NCI-H82 treated with DMSO at 0.1 percent for 48 hours (cell line): ENCODE measurements at regions not wholly inside any gene's neighbourhood (a gene's known extent, or its start where the extent isn't known, plus 50 kb on each side); places are given as distances from the start of the nearest gene placed in this dataset.
"Not testable (repeated sequence)": the region's sequence is repeated elsewhere in the genome, so short reads cannot be mapped to it uniquely, and the experiment has no call there.

Experiments used
- DNase-seq: peaks from one replicate; lab custom pipeline; 2025; ENCODE audit not compliant: unreplicated experiment; lab: John Stamatoyannopoulos, UW

DNA sequence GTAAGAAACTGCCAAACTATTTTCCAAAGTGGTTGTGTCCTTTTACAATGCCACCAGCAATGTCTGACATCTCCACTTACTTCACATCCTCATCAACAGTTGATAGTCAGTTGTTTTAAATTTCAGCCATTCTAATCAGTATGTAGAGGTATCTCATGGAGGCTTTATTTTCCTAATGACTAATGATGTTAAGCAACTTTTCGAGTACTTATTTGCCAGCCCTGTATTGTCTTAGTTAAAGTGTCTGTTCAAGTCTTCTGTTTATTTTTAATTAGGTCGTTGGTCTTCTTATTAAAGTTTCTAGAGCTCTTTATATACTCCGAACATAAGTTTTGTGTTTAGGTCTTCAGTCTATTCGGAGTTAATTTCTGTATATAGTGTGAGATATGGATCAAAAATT, 54.9 kb upstream of the NBPF12 start:
- not testable (repeated sequence) for DNase-seq

DNA sequence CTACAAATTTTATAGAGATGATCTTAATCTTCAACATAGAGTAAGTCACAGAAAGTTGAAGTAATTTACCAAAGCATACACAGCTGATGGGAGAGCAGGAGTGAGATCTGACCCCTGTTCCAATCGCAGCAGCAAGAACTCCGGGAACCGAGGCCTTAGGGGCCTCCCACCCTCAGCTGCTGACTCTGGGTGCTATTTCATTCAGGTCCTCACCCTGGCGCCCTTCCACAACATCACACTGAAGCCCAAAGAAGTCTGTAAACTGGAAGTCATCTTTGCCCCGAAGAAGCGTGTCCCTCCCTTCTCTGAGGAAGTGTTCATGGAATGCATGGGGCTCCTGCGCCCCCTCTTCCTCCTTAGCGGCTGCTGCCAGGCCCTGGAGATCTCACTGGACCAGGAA, 57.0 kb upstream of the NBPF12 start:
- DNase-seq, result not testable (repeated sequence)

DNA sequence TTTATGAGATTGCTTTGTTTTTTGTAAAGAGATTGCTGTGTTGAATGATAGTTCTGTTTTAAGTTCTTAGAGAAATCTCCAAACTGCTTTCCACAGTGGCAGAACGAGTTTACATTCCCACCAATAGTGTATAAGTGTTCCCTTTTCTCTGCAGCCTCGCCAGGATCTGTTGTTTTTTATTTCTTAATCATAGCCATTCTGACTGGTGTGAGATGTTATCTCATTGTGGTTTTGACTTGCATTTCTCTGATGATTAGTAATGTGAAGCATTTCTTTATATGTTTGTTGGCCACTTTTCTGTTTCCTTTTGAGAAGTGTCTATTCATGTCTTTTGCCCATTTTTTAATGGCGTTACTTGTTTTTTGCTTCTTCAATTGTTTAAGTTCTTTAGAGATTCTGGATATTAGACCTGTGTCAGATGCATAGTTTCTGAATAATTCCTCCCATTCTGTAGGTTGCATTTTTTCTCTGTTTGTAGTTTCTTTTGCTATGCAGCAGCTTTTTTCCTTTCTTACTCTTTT, 74.3 kb upstream of the NBPF12 start:
- not testable (repeated sequence) for DNase-seq

DNA sequence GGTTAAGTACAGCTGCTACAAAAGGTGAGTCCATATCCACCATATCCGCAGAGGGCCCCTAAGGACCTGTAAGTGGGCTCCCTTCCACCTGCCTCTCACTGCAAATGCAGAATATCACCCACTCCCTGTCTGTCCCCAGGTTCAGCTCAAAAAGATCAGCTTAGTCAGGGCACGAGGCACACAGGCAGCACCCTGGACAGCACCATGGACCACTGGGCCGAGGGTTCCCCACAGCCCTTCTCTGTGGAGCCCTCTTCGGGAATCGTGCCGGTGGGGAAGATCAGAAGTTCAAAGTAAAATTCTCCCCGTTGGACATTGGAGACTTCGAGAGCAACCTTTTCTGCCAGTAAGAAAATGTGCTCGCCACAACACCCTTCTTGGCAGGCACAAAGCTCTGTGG, 85.0 kb upstream of the NBPF12 start:
- not testable (repeated sequence) for DNase-seq

DNA sequence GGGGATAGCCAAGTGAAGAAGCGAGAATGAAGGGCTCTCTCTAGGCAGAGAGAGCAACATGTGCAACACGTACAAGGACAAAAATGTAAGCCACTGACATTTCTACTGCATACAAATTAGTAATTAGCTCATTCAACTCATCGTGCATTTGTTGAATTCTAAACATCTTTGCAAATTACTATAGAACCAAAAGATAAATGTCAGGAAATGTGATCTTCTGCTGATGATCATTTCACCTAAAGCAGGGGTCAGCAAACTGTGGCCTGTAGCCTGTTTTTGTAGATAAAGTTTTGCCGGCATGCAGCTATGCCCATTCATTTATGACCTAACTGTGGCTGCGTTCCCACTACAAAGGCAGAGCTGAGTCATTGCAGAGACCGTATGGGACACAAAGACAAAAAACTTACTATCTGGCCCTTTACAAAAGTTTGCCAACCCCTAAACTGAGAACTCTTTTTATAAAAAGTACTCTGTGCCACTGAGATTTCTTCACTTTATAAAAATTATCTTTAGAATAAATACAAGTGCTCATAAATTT, 87.7 kb upstream of the NBPF12 start:
- not testable (repeated sequence) for DNase-seq

DNA sequence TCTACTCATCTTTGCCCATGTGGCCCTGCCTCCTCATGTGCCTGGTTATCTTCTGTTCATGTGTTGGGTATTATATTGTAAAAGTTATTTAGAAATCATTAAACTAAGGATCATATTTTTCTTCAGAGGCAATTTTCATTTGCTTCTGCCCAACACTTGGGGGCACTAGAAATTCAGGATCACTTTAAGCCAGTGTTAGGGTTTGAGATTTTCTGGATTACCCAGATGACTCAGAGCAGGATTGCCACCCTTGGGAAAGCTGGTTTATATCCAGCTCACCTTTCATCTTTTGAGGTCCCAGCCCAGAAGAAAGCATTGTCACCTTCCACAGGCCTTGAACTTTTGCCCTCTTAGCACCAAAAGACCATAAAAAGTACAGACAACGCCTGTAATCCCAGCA, 99.4 kb upstream of the NBPF12 start:
- not testable (repeated sequence) for DNase-seq

DNA sequence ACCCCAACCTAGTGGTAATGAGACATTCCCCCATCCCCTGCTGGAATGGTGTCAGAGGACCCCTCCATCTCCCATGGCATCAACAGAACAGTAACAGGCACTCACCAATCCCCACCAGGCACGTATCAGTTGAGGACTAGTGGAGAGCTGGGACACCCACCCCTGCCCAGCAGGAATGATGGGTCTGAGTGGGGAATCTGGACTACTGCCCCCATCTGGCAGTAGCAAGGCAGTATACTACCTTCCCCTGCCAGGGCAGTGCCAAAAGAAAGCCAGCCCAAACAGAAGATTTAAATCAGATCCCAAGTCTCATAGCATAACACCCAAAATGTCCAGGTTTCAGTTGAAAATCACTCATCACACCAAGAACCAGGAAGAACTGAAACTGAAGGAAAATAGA, 111.2 kb upstream of the NBPF12 start:
- DNase-seq, result not testable (repeated sequence)

DNA sequence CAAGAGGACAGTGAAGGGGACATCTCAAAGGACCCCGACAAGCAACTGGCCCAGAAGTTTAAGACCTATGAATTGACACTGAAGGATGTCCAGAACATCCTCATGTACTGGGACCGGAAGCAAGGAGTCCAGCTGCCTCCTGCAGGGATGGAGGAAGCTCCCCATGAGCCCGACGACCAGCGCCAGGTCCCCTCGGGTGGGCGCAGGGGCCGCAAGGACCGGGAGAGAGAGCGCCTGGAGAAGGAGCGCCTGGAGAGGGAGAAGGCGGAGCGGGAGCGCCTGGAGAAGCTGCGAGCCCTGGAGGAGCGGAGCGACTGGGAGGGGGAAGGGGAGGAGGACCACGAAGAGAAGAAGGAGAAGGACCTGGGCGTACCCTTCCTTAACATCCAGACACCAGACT, 143.9 kb upstream of the NBPF12 start:
- DNase-seq, result not testable (repeated sequence)

DNA sequence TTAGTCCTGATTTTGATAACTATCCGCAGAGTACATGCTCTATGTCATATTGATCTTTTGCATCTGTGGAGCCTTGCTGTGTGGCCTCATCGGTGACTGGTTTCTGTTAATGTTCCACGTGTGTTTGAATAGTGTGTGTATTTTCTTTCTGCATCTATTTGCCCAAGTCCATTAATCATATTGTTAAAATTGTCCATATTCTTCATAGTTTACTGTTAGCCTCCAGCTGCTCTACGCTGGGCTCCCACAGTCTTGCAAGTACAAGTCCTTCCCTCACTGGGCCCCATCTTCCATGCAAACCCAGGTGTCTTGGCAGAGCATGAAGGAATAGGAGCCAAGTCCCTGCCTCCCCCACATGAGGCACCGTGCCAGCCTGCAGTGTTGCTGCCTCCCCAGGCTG, 145.4 kb upstream of the NBPF12 start:
- not testable (repeated sequence) for DNase-seq

DNA sequence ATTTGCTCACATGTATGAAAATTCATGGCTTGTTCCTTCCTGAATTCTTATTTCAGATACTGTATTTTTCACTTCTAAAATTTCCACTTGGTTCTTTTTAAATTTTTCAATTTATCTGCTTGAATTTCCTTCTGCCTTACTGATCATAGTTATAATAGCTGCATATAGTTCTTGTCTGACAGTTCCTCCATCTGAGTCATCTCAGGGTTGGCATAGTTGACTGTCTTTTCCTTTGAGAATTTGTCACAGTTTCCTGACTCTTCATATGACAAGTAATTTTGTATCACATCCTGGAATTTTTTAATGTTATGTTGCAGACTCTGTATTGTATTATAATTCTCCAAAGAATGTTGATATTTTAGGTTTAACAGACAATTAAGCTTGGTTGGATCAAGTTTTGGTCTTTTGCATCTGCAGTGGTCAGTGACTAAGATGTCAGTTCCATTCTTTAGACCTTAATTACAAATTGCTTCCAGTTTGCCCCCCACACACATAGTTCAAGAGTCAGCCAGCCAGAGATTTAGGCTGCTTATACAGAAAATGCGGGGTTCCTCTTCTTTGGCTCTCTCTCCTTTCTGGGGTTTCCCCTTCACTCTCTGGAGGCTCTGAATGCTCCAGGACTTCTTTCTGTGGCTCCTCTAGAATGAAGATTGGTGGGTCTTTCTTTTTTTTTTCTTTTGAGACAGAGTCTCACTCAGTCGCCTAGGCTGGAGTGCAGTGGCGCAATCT, 153.7 kb upstream of the NBPF12 start:
- DNase-seq, result not testable (repeated sequence)

DNA sequence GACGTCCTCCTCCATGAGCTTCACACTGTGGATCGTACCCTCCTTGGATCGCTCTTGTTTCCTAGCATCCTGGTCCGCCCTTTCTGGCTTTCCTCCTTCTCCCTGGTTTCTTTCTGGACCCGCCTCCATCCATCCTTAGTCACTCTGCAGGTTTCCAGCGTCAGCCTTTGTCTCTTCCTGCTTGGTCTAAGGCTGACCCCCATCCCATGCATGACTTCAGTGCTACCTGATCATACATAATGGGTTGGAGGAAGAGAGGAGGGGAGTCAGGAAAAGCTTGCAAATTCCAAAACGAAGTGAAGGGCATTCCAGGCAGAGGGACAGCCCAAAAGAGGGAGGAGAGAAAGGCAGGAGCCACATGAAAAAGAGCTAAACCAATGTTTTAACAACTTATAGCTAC, 156.9 kb upstream of the NBPF12 start:
- not testable (repeated sequence) for DNase-seq

DNA sequence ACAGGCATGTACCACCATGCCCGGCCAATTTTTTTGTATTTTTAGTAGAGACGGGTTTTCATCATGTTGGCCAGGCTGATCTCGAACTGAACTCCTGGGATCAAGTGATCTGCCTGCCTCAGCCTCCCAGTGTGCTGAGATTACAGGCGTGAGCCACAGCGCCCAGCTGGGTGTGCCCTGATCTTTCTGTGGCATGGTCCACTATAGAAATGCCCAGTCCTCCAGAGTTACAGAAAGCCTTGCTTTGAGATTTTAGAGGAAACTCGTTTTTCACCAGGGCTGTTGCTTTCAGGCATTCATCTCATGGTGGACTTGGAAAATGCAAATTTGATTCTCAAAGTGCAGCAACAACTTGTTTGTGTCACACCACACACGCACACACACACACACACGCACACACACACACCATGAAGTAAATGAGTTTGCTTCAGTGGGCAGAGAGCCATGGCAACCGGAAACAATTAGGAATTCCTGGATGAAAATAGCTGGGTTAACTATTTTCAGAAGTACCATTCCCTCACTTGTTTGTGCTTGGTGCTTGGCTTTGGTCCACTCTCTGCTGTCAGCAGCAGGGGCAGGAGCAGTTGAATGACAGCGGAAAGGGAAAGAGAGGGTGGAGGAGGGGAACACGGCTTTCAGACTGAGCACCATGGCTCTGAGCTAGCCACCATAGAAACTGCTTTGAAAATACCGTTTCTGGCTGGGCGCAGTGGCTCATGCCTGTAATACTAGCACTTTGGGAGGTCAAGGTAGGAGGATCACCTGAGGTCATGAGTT, 160.1 kb upstream of the NBPF12 start:
- not testable (repeated sequence) for DNase-seq

DNA sequence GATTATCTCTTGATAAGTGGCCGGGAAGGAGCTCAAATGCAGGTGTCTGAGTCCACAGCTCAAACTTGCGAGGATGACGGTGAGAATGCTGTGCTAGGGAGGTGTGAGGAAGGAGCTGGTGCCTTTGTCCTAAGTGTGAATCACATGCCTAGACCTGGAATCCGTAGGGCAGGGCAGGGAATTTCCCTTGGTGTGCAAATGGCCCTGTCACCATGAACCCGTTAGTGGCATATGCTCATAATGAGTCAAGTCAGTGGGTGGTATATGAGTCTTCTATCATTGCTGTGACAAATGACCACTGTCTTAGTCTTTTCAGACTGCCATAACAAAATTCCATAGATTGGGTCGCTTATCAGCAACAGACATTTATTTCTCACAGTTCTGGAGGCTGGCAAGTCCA, 163.1 kb upstream of the NBPF12 start:
- DNase-seq, result not testable (repeated sequence)

DNA sequence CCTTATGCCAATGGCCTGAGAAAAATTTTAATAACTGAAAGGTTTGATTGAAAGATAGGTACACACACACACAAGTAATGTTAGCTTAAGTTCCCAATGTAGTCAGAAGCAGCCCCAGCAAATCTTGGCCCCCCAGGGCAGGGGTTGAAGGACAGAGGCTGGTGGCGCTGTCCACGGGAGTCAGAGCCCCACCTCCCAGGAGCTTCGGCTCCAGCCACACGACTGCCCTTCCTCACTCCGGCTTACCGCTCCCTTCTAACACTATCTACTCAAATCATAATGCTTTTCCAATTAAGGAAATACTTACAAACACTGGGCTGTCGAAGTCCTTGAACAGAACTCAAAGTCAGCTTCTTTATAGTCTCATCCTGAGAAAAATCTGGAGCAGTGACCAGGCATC, 163.9 kb upstream of the NBPF12 start:
- not testable (repeated sequence) for DNase-seq

DNA sequence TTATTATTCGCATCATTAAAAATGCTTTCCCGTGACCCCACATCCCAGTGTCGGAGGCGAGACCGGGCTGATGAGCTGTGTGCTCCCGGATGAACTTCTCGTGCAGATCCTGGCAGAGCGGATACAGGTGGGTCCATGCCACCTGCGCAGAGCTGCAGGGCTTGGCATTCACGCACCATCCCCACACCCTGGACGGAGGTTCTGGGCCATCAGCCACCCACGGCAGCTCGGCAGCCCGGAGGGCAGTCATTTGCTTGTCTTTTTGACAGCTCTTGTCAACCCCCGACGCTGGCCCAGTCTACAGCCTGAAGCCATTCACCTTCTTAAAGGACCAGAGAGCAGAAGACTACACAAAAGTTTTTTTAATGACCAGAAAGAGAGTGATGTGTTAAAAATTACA, 166.7 kb upstream of the NBPF12 start:
- not testable (repeated sequence) for DNase-seq

DNA sequence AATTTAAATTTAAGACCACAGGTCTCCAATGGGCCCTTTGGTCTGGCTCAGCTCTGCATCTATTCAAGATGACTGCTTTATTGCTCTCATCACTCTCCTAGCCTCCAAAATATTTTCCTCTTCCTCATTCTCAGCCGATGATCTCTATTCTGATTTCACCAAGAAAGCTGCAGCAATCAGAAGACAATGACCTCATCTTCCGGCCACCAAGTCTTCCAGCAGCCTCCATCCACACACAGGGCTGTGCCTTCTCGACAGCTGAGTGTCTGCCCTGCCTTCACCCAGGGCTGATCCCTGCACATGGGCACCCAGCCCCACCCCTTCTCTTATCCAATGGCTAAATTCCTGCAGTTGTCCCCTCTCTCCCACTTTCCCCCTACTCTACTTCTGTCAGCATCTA, 167.1 kb upstream of the NBPF12 start:
- DNase-seq, result not testable (repeated sequence)

DNA sequence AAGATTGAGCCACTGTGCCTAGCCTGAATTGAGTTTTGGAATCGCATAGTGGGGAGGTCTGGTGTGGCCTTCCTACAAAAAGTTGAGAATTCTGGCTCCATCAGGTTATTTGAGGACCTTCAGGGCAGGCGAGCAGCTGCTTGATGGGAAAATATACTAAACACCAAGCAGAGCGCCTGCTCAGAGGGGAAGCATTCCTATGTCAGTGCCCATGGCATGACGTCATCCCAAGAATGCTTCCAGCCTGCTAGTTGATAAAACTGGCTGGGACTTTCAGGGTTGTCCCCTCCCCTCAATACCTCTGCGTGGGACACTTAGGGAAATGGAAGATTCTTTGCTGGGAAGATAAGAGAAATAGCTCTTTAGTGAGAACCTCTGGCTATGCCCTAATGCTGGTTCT, 174.9 kb upstream of the NBPF12 start:
- DNase-seq, result not testable (repeated sequence)

DNA sequence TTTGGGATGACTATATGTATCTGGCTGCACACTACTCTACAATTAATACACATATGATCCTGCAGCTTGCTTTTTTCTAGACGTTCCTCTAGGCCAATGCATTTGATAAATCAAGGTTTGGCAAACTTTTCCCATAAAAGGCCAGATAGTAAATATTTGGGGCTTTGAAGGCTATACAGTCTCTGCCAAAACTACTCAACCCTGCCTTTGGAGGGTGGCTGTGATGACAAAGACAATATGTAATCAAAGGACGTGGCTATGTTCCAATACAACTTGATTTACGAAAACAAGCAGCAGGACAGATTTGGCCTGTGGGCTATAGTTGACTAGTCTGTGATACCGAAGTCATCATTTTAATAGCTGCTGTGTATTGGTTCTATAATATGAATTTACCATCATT, 181.3 kb upstream of the NBPF12 start:
- DNase-seq, result not testable (repeated sequence)

DNA sequence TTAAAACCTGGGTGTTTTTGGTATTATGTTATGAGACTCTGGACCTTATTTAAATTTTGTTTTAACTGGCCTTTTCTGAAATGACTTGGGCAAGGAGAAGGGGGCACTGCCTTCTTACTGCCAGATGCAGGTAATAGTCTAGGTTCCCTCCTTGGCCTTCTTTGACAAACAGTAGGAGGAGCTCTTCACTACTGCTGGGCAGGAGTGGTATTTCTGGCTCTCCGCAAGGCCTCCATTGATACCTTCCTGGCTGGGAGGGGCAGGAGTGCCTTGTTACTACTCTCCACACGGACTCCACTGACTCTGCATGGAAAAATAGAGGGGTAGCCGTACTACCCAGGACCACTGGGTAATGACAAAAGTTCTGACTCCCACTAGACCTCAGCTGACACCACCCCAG, 189.4 kb upstream of the NBPF12 start:
- not testable (repeated sequence) for DNase-seq

DNA sequence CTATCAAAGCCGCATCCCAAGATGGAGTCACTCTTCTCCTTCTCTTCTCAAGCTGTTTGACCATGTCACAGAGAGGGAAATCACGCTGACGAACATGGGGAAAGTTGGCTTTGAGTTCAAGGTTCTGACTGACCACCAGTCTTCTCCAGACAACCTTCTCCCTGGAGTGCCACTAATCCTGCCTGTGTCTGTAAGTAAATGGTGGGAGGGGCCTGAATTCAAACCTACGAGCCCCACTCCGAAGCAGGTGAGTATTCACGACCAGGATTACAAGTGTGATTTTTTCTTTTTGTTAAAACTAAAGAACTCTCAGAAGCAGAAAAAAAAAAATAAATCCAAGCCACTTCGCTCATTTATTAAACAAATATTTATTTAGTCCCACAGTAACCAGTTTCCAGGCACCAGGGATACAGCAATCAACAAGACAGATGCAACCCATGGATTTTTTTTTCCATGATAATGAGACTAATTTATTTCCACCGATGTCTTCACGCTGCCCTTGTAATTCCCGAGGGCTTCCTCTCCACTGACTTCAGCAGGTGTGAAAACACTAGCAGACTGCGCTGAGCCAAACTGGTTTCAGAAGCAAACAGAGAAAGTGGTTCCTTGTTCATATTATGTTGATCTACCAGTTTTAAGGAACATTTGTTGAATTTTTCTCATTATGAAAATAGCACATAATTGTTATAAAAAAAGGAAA, 206.0 kb upstream of the NBPF12 start:
- not testable (repeated sequence) for DNase-seq

DNA sequence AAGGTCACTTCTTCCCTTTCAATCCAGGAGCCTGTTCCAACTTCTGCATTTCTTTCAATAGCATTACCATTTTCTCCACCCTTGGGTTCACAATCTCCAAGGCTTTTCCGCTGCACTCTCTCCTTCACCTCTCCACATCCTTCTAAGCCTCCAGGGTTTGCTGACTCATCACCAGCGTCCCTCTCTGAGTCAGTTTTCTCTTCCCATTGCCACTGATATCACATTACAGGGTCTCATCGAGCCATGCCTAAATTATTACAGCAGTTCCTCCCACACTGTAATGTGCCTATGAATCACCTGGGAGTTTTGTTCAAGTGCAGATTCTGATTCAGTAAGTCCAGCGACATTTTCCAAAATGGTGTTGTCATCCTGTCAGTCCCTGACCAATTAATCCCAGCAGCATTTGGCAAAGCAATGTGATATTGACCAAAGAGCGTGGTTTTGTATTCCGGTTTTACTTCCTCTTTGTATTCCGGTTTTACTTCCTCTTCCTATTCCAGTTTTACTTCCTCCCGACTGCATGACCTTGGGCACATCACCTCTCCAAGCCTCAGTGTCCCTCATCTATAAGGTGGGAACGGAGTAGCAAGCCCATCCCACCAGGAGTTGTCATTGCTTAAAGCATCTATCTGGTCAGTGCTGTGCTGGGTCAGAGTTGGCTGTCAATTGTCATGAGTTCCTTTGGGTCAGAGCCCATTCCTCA, 208.3 kb upstream of the NBPF12 start:
- DNase-seq, result not testable (repeated sequence)
